Chondrocyte (in vitro differentiated cells): ENCODE measurements at regions not wholly inside any gene's neighbourhood (a gene's known extent, or its start where the extent isn't known, plus 50 kb on each side); places are given as distances from the start of the nearest gene placed in this dataset.

Source experiments
- DNase-seq: peaks from one replicate; pipeline ENCODE4 v3.0.0; 2021; ENCODE audit warnings: mixed read lengths, low spot score
- H3K27ac Mint-ChIP-seq: one replicate; pipeline ENCODE4 v1.8.0; 2021; ENCODE audit warnings: mild to moderate bottlenecking, moderate library complexity, mixed read lengths; ENCODE audit not compliant: unreplicated experiment
- H3K27me3 Mint-ChIP-seq: 2 replicates; pipeline ENCODE4 v1.8.0; 2021; ENCODE audit warnings: low read depth, mixed read lengths
- H3K36me3 Mint-ChIP-seq: 2 replicates; pipeline ENCODE4 v1.8.0; 2021; ENCODE audit warnings: low read depth, mixed read lengths
- H3K4me1 Mint-ChIP-seq: 2 replicates; pipeline ENCODE4 v1.8.0; 2021; ENCODE audit warnings: low read depth, mild to moderate bottlenecking, mixed read lengths
- H3K4me3 Mint-ChIP-seq: one replicate; pipeline ENCODE4 v1.8.0; 2021; ENCODE audit warnings: mild to moderate bottlenecking, moderate library complexity, mixed read lengths; ENCODE audit not compliant: unreplicated experiment
- H3K9me3 Mint-ChIP-seq: 2 replicates; pipeline ENCODE4 v1.8.0; 2021; ENCODE audit warnings: low read depth, mixed read lengths
- TF ChIP-seq, protein P1 (sequence below): fragments of 200-600 bp; sonication (generic); IDR thresholded peaks from 2 replicates; pipeline ENCODE4 v1.5.0; 2021; ENCODE audit warnings: antibody characterized with exemption, mild to moderate bottlenecking, moderate library complexity

DNA sequence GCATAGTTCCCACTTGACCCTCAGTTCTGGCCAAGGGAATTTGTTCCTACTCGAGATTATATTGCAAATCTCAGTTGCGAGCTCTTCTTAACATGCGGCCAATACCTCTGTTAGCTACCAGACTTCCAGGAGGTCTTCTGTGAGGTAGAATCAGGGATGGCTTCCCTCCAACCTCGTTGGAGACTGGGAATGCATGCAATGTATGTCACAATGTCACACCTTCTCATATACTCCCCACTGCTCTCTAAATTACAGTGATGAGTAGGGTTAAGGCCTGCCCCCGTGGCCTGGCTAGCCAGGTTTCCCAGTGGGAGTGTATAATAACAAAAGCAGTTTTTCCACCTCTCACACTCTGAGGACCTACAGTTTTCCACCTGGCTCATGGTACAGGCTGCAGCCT, 1962.5 kb downstream of the ARAP2 start:
- TF ChIP-seq, protein P1, sequence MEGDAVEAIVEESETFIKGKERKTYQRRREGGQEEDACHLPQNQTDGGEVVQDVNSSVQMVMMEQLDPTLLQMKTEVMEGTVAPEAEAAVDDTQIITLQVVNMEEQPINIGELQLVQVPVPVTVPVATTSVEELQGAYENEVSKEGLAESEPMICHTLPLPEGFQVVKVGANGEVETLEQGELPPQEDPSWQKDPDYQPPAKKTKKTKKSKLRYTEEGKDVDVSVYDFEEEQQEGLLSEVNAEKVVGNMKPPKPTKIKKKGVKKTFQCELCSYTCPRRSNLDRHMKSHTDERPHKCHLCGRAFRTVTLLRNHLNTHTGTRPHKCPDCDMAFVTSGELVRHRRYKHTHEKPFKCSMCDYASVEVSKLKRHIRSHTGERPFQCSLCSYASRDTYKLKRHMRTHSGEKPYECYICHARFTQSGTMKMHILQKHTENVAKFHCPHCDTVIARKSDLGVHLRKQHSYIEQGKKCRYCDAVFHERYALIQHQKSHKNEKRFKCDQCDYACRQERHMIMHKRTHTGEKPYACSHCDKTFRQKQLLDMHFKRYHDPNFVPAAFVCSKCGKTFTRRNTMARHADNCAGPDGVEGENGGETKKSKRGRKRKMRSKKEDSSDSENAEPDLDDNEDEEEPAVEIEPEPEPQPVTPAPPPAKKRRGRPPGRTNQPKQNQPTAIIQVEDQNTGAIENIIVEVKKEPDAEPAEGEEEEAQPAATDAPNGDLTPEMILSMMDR: no peak
- DNase-seq: no peak
- H3K9me3 Mint-ChIP-seq: peaks cover 24% of the 10 kb centered on the region
- H3K27ac Mint-ChIP-seq: no peak overlapping the region
- H3K36me3 Mint-ChIP-seq: peaks cover 5% of the 10 kb centered on the region
- no peaks in the 10 kb centered on the region for H3K4me1 Mint-ChIP-seq
- no peak overlapping the region for H3K4me3 Mint-ChIP-seq
- H3K27me3 Mint-ChIP-seq: peaks cover 1% of the 10 kb centered on the region

- Mint-ChIP-seq H3K27ac (no peak overlapping the region), H3K36me3 (no peaks in the 10 kb centered on the region), H3K27me3 (peaks cover 1% of the 10 kb centered on the region), H3K9me3 (peaks cover 4% of the 10 kb centered on the region), H3K4me1 (no peaks in the 10 kb centered on the region), H3K4me3 (no peak overlapping the region)
- TF ChIP-seq, protein P1: no peak
- no peak for DNase-seq
These were observed 1954.8 kb downstream of the ARAP2 start for GRCh38 chr4:34289489-34289888.

GRCh38 chr4:34289962-34290361, 1954.4 kb downstream of the ARAP2 start:
- Mint-ChIP-seq H3K9me3 (no peaks in the 10 kb centered on the region), H3K4me1 (no peaks in the 10 kb centered on the region), H3K4me3 (no peak overlapping the region), H3K27ac (no peak overlapping the region), H3K27me3 (no peaks in the 10 kb centered on the region), H3K36me3 (no peaks in the 10 kb centered on the region)
- TF ChIP-seq, protein P1: no peak
- no peak for DNase-seq

DNA sequence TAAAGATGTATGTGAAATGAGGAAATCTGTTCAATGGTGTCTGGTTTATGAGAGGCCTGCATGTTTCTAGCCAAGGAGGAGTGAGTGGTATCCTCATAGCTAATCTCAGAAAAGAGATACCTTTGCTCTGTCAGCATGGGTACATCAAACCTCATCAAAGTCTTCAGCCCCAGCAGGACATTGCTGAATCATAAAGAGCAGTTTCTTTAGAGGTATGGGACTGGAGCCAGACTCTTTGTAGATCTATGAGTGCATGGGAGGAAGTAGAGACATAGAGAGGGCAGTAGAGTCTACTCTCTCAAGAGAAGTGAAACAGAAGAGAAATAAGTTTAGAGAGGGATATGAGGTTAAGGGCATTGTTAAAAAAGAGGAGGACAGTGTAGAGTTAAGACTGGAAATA, 1950.9 kb downstream of the ARAP2 start:
- H3K4me1 Mint-ChIP-seq: no peaks in the 10 kb centered on the region
- H3K36me3 Mint-ChIP-seq: no peaks in the 10 kb centered on the region
- H3K9me3 Mint-ChIP-seq: no peaks in the 10 kb centered on the region
- H3K27me3 Mint-ChIP-seq: no peaks in the 10 kb centered on the region
- TF ChIP-seq, protein P1: no peak
- H3K4me3 Mint-ChIP-seq: no peak overlapping the region
- DNase-seq: no peak
- H3K27ac Mint-ChIP-seq: no peak overlapping the region

DNA sequence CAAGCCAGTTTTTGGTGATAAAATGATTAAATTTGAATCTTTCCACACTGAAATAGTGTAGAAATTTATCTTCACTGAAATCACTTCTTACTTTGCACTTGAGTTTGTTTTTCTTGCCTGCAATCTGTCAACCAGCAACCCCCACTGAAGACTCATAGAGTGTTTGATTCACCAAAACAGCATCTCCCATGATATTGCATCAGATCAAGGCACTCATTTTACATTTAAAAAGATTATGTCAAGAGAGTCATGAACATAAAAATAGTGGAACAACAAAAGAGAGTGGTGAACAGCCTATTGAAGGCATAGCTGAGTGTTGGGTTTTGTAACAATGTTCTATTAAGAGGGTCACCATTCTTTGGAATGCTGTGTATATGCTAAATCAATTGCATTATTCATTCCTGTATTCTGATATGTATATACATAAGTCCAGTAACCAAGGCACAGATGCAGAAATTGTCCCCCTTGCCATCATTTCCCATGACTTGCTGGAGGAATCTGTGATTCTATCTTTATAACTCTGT, 1934.9 kb downstream of the ARAP2 start:
- DNase-seq: no peak
- H3K27ac Mint-ChIP-seq: no peak overlapping the region
- no peaks in the 10 kb centered on the region for H3K36me3 Mint-ChIP-seq

More for the DNA sequence above, 1934.9 kb downstream of the ARAP2 start:
- TF ChIP-seq, protein P1: no peak
- Mint-ChIP-seq H3K27me3 (no peaks in the 10 kb centered on the region), H3K9me3 (no peaks in the 10 kb centered on the region), H3K4me3 (no peak overlapping the region), H3K4me1 (no peaks in the 10 kb centered on the region)
